NCI-H2227 (cell line): ENCODE measurements at regions not wholly inside any gene's neighbourhood (a gene's known extent, or its start where the extent isn't known, plus 50 kb on each side); places are given as distances from the start of the nearest gene placed in this dataset.
"Not testable (repeated sequence)": the region's sequence is repeated elsewhere in the genome, so short reads cannot be mapped to it uniquely, and the experiment has no call there.

Experiments used
- DNase-seq: peaks from one replicate; lab custom pipeline; 2025; ENCODE audit not compliant: unreplicated experiment; lab: John Stamatoyannopoulos, UW

DNA sequence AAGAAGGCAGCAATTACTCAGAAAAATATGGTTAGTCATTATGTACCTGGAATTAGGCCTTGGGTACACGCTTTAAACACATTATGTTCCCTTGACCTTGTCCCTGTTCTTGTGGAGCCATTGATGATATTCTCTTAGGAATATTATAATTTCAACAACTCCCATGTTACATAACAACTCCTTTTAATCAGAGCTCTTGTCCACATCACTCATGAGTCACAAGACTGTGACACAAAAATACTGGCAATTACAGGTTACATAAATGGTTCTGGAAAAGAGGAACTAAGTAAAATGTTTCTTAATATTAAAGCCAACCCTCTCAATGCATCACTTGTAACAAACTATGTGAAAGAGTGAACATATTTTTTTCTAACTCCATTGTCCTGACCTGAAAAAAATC lies 143.8 kb upstream of the PCLO start:
- no peak for DNase-seq

DNA sequence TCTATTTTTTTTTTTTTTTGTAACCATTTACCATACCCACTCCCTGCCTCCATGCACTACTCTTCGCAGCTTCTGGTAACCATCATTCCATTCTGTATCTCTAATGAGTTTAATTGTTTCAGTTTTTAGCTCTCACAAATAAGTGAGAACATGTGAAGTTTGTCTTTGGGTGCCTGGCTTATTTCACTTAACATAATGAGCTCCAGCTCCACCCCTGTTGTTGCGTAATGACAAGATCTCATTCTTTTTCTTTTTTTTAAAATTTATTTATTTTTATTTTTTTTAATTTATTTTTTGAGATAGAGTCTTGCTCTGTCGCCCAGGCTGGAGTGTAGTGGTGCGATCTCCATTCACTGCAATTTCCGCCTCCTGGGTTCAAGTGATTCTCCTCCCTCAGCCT lies 142.3 kb upstream of the PCLO start:
- no peak for DNase-seq

DNA sequence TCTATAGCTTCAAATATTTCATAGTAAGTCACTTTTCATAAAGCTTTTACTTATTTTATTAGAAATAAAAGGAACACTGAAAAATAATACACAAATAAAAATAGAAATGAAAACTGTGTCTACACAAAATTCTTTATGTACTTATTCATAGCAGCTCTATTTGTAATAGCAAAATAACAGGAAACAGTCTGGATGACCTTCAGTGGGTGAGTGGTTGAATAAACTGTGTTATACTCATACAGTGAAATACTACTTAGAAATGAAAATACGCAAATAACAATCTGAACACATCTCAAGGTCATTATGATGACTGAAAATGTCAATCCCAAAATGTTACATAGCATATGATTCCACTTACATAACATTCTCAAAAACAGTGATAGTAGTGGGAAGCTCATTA lies 138.7 kb upstream of the PCLO start:
- DNase-seq = no peak

DNA sequence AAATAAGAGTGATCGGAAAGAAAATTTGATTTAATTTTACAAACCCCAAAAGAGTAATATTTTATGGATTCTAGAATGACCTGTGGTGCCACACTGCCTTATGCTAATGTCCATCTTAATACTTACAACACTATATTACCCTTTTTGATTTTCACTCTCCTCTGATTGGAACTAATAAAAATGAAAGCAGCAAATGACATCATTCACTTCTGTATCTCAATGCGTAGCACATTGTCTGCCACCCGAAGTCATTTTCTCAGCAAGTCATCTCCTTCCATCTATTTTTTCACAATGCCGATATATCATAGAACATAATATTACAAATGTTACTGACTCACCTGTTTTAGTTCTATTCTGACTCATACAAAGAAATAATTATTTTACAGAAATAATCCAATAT lies 127.5 kb upstream of the PCLO start:
- DNase-seq = no peak

DNA sequence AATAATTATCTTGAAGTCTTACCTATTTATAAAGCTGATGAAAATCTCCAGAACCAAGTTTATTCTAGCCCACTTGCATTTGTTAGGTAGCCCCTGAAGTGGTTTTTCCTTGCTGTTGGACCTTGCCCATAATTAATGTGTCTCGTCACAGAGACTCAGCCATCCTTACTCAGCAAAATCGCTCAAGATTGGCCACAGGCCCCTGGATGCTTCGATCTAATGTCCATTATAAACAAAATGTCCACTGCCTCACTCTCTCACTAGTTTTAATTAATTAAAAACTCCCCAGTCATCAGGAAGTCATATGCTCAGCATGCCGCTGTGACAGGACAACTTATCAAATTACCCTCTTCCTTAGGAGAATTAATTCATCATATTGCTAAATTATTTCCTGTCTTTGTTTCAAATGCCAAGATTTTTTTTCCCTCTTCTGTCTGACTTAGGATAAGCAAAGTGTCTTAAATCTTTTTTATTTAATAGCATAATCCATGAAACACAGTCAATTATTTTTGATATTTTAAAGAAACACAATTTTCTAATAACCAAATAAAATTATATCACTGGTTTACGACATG lies 126.8 kb upstream of the PCLO start:
- DNase-seq = peak; percentile 28

DNA sequence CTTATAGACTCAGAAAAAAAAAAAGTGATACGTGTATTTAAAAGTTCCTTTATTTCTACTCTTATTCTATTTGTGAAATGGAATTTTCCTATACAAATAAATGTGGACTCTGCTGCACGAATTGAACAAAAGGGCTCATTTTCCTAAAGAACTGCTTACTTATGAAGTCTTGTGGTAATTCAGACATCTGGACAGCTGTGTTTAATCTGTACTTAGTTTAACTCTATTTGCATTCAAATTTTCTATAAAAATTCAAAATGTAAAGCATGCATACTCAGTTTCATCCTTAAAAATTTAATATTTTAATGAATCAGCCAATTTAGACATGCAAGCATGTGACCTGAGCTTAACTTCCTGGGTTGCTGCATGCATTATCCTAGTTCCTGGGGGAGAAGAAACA lies 118.0 kb upstream of the PCLO start:
- no peak for DNase-seq

DNA sequence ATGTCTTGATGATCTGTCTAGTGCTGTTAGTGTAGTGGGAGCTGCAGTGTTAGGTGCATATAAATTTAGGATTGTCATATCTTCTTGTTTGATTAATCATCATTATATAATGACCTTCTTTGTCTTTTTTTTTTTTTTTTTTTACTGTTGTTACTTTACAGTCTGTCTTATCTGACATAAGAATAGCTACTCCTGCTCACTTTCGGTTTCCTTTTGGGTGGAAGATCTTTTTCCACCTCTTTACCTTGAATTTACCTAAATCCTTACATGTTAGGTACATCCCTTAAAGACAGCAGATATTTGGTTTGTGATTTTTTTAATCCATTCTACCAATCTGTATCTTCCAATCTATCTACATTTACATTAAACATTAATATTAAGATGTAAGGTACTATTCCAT lies 113.6 kb upstream of the PCLO start:
- DNase-seq = no peak

DNA sequence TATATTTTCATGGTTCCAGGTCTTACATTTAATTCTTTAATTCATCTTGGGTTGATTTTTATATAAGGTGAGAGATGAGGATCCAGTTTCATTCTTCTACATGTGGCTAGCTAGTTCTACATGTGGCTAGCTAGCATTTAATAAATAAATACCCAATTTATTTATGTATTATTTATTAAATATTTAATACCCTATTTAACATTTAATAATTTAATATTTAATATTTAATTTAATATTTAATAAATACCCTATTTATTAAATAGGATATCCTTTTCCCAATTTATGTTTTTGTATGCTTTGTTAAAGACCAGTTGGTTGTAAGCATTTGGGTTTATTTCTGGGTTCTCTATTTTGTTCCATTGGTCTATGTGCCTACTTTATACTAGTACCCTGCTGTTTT lies 111.0 kb upstream of the PCLO start:
- no peak for DNase-seq

DNA sequence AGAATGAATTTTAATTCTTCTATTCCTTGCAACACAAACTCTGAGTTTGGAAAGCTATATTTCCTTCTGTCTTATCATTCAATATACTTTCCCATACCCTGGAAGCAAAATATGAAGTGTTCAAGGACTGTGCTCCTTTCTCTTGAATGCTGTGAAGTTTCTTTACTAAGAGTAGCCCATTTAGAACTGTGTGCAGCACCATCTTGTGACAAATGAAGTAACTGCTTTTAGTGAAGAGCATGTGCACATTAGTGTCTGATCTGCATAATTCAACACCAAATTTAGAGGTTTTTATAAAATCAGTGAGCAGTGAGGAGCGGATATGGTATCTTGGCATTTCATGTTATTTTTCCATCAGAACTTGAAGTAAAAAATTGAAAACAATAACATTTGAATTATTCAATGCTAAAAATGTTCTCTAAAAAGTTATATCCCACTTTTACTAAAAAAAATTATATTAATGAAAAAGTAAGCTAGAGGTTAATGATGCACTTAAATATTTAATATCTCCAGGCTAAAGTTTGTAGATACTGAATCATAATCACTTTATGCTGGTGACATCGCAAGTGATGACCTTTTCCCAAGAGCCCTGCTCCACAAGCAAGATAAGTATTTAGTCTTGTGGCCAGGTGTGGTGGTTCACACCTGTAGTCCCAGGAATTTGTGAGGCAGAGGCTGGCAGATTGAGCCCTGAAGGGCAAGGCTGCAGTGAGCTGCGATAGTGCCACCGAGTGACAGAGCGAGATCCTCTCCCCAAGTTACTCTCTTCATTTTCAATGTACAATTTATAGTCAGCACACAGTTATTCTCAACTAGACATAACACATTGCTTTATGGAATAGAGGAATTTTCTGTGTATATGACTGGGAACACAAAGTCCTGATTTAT lies 108.8 kb upstream of the PCLO start:
- DNase-seq = peak; percentile 47

DNA sequence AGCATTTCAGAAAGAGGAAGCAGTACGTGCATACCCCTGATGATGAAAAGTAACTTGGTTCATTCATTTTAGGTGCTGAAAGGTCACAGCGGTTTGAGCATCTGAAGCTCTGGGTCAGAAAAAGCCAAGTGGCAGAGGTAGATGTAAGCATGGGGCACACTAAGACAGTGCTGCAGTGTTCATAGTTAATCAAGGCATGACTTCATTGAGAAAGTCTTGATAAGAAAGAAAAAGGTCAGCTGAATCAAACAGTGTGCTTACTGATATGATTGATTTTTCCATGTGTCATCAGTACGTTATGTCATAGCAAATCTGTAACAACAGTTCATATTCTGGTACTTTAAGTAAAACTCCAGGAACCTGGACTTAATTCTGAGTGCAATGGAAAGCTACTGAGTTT lies 107.7 kb upstream of the PCLO start:
- DNase-seq = no peak

DNA sequence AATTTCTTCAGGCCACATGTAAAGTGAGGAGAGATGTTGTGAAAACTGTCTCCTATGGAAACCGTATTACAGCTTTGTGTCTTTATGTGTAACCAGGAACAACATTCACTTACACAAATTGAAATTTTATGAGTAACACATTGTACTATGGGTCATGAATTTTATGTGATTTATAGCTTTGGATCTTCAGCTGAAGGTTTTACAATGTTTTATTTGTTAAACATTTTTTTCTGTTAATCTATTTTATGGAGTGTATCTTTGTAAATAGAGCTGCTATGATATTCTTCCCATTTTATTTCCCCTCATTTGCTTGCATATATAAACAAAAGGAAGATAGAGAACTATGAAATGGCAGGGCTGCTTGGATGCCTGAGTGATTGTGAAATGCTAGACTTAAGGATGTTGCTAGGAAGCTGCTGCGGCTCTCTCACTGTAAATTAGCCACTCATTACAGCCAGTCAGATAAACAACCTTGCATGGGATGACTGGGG lies 104.5 kb upstream of the PCLO start:
- peak; percentile 26 for DNase-seq

DNA sequence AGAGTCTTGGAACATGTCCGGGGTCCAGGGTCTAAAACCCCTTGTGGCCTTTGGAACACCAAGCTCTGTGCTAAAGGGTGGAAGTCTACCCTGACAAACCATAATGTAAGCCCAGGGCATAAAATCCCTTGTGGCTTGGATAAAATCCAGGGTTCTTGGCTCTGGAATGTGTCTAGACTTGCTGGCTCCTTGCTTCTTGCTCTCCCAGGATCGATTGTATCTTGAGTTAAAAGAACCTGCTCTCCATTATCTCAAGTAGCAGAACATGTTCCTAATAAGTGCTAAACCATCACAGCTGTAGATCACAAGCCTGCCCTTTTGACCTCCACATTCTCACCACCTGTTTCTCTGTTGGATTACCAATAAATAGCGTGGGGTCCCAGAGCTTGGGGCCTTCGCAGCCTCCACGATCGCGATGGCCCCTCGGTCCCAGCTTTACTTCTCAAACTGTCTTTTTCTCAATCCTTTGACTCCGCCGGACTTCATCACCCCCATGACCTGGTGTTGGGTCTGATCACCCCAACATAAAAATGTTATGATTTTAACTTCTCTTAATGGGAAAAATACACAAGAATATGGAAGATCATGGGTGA lies 100.9 kb upstream of the PCLO start:
- DNase-seq = not testable (repeated sequence)

DNA sequence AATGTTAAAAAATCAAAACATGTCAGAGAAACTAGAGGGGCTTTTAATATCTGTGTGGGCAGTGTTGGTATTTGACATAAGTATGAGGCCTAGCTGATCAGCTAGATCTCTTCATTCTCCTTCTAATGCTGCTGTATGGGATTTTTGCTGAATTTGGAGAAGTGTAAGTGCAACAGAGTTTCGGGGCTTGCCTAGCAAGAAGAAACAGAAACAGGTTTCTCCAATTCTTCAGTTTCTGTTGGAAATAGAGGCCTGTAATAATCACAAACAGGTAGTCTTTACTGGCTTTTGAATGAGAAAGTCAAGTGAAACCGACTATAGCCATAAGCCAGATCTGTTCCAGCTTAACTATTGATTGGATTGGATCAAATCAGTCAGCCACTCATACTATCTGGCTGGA lies 96.4 kb upstream of the PCLO start:
- DNase-seq = no peak

DNA sequence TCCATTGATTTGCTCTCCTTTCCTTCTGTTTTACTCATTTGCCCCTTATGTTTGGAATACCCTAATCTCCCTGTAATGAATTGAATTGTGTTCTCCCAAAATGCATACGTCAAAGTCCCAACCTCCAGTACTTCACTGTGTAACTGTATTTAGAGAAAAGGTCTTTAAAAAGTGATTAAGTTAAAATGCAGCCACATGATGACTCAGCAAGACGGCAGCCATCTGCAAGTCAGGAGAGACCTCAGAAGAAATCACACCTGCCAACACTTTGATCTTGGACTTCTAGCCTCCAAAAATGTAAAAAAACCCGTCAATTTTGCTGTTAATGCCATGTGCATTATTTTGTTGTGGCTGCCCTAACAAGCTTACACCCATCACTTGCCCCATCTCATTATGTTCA lies 85.3 kb upstream of the PCLO start:
- no peak for DNase-seq

DNA sequence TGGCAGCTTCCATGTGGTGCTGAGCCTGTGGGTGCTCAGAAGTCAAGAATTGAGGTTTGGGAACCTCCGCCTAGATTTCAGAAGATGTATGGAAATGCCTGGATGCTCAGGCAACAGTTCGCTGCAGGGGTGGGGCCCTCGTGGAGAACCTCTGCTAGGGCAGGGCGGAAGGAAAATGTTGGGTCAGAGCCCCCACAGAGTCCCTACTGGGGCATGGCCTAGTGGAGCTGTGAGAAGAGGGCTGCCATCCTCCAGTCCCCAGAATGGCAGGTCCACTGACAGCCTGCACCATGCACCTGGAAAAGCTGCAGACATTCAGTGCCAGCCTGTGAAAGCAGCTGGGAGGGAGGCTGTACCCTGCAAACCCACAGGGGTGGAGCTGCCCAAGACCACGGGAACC lies 56.5 kb upstream of the PCLO start:
- not testable (repeated sequence) for DNase-seq

DNA sequence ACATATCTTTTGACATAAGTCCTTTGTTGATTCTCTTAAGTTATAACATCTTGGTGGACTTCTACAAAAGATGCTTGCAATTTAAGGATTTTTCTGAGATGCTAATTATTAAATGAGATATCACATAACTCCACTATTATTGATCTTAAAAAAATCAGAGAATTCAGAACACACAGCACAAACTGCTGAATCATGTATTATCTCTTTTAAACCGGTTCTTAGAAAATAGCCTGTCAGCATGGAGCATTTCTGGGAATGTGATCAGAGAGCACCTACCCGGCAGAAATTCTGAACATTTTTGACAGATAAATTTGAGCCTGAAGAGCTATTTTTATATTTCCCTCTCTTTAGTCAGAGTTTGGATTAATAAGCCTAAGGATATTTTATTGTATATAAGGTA lies 50.2 kb upstream of the PCLO start:
- no peak for DNase-seq
